GM10266 (cell line): ENCODE measurements at regions not wholly inside any gene's neighbourhood (a gene's known extent, or its start where the extent isn't known, plus 50 kb on each side); places are given as distances from the start of the nearest gene placed in this dataset.

Experiments
- DNase-seq: peaks from one replicate; pipeline ENCODE4 v3.0.0; 2012; ENCODE audit errors: extremely low spot score
- TF ChIP-seq, protein P1 (sequence below): IDR thresholded peaks from 2 replicates; pipeline ENCODE4 v1.5.1; 2012; ENCODE audit warnings: mild to moderate bottlenecking, low read depth; ENCODE audit not compliant: control insufficient read depth, insufficient read depth; ENCODE audit errors: missing control alignments

DNA sequence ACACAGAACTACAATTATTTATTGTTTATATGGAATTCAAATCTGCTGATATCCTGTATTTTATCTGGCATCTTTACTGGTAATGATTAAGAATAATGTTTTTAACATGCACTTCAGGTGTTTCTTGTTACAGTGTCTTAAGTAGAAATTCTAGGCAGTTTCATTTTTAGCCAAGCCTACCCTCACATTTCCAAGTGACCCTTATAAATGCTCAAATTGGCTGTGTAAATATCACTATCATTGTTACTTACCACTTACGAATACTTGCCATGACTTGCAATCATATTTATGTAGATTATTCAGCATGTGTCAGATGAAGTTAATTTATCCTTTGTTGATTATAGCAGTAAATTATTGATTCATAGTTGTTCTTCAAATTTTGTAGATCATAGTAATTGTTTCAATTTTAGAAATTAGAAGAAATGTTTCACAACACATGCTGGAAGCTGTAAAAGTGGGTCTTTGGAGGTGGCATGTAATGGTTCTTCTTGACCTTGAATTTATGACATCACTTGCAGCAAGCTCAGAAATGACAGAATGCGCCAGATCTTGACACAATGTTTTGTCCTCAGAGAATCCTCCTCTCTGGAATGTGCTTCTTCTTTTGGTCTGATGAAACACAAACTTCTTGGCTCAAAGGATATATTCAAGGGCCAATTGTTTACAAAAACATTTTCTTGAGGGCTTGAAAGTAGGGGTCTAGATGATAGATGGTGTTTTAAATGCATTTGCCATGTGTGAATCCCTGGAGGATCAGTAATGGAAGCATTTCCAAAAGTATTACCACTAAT lies 471.8 kb downstream of the COL12A1 start:
- TF ChIP-seq, protein P1, sequence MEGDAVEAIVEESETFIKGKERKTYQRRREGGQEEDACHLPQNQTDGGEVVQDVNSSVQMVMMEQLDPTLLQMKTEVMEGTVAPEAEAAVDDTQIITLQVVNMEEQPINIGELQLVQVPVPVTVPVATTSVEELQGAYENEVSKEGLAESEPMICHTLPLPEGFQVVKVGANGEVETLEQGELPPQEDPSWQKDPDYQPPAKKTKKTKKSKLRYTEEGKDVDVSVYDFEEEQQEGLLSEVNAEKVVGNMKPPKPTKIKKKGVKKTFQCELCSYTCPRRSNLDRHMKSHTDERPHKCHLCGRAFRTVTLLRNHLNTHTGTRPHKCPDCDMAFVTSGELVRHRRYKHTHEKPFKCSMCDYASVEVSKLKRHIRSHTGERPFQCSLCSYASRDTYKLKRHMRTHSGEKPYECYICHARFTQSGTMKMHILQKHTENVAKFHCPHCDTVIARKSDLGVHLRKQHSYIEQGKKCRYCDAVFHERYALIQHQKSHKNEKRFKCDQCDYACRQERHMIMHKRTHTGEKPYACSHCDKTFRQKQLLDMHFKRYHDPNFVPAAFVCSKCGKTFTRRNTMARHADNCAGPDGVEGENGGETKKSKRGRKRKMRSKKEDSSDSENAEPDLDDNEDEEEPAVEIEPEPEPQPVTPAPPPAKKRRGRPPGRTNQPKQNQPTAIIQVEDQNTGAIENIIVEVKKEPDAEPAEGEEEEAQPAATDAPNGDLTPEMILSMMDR = no peak
- DNase-seq = no peak

DNA sequence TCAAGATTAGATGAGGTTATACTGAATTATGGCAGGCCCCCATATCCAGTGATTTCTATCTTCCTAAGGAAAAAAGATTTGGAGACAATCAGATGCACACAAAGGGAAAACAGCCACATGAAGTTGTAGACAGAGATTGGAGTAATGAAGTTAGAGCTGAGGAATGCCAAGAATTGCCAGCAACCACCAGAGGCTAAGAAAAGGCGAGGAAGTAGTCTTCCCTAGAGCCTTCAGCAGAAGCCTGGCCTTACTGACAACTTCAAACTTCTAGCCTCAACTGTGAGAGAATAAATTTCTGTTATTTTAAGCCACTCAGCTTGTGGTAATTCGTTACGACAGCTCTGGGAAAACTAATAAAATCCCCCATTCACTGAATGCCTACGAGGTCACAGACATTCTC lies 473.9 kb downstream of the COL12A1 start:
- TF ChIP-seq, protein P1 = no peak
- no peak for DNase-seq

DNA sequence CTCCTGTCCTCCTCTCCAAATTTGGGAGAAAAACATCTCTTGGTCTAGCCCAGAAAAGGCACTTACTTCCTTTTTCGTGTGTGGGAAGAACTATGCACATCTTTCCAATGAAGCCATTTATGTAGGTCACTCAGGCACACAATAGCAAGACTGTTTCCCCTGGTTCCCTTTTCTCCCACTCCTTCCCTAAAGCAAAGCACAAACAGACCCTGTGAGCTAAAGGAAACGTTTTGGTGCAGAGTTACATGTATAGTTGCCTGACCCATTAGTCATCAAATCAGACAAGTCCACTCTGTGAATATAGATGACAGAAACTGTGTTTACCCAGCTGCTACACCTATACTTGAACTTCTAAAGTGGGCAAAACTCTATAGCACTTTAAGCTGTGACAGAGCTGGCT lies 474.6 kb downstream of the COL12A1 start:
- TF ChIP-seq, protein P1 = no peak
- no peak for DNase-seq

DNA sequence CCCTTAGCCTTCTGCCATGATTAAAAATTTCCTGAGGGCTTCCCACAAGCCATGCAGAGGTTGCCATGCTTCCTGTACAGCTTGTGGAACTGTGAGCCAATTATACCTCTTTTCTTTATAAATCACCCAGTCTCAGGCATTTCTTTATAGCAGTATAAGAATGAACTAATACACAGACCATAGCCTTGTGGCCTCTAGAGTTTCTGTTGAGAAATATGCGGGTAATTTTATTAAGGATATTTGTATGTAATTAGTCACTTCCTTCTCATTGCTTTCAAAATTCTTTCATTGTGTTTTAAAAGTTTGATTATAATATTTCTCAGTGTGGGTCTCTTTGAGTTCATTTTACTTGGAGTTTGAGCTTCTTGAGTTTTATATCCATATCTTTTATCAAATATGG lies 484.9 kb downstream of the COL12A1 start:
- no peak for DNase-seq
- TF ChIP-seq, protein P1 = no peak

DNA sequence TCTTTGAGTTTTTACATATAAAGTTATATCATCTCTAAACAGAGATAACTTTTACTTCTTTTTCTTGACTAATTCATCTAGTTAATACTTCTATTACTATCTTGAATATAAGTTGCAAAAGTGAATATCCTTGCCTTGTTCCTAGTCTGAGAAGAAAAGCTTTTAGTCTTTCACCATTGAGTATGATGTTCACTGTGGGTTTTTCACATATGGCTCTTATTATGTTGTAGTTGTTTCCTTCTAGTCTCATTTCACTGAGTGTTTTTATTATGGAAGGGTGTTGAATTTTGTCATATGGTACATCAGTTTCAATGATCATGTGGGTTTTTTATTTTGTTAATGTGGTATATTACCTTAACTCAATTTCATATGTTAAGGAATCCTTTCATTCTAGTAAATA lies 488.3 kb downstream of the COL12A1 start:
- no peak for DNase-seq
- TF ChIP-seq, protein P1 = no peak

DNA sequence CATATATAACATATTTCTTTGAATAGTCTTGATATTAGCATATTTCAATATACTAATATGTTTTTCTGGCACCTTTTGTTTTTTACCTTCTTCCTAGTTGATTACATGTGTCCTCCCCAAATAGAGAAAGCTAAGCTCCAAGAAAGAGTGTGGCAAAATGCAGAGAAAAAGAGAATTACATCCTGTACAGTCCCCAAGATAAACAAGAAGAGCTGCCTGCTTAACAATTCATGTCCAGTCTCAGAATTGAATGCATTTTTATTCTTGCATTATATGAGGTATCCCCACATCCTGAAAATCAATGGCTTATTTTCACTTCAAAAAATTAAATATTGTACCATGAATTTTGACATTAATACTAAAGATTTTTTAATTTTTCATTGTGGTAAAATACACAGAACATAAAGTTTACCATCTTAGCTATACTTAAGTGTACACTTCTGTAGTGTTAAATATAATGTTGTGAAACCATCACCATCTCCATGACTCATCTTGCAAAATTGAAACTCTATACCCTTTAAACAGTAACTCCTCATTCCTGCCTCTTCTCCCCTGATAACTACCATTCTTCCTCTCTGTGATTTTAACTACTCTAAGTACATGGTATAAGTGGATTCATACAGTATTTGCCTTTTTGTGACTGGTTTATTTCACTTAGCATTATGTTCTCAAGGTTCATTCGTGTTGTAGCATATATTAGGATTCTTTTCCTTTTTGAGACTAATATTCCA lies 490.3 kb downstream of the COL12A1 start:
- DNase-seq = no peak
- TF ChIP-seq, protein P1 = no peak

DNA sequence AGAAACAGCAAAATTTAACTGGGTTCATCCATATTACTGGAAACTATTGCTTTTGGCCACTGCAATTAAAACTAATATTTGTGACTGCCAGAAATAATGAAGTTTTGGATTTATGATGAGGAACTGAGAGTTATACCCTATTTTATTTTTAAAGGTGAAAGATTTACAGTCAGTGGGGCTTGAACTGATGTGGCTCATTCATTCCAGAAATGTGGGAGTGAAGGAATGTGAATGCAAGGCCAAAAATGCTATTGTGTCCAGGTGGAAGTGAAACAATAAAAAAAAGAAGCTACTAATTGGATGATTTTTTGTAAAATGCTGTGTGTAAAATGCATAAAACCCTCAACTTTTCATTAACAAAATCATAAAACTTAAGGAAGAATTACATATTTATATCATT lies 491.9 kb downstream of the COL12A1 start:
- TF ChIP-seq, protein P1 = no peak

More for the DNA sequence above, 491.9 kb downstream of the COL12A1 start:
- no peak for DNase-seq
